IPS DF 4.7 (cell line): ENCODE measurements at regions not wholly inside any gene's neighbourhood (a gene's known extent, or its start where the extent isn't known, plus 50 kb on each side); places are given as distances from the start of the nearest gene placed in this dataset.
"Not testable (repeated sequence)": the region's sequence is repeated elsewhere in the genome, so short reads cannot be mapped to it uniquely, and the experiment has no call there.

Experiments used
- DNase-seq: peaks from one replicate; pipeline ENCODE4 v3.0.0-alpha.2; 2013; ENCODE audit warnings: low spot score; ENCODE audit errors: extremely low read depth

DNA sequence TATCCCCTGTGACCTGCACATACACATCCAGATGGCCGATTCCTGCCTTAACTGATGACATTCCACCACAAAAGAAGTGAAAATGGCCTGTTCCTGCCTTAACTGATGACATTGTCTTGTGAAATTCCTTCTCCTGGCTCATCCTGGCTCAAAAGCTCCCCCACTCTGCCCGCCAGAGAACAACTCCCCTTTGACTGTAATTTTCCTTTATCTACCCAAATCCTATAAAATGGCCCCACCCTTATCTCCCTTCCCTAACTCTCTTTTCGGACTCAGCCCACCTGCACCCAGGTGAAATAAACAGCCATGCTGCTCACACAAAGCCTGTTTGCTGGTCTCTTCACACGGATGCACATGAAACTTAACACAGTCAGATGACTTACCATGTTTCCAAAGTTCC lies 403.8 kb downstream of the TBC1D32 start:
- DNase-seq: not testable (repeated sequence)

DNA sequence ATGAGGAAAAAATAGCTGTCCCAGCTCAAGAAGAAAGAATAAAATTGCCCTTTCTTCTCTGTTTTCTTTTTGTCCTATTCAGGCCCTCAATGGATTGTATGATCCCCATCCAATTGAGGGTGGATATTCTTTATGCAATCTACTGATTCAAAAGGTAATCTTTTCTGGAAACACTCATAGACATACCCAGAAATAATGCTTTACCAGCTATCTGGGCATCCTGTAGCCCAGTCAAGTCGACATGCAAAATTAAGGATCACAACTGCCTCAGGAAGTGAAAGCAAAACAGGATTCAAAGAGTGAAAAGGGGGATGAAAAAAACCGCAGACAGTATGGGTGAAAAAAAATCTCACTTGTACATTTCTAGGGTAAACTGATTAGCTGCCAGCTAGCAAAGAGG lies 410.1 kb downstream of the TBC1D32 start:
- DNase-seq: no peak

DNA sequence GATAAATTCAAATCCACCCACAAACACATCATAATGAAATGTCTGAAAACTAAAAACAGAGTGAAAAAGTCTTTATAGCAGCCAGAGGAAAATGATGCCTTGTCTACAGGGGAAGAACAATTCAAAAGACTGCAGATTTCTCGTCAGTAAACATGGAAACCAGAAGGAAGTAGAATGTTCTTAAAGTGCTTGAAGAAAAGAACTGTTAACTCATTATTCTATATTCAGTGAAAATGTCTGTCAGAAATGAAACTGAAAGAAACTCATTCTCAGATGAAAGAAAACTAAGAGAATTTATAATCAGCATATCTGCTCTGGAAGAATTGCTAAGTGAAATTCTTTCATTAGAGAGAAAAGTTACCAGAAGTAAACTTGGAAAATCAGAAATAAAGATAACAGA lies 416.1 kb downstream of the TBC1D32 start:
- DNase-seq: no peak

DNA sequence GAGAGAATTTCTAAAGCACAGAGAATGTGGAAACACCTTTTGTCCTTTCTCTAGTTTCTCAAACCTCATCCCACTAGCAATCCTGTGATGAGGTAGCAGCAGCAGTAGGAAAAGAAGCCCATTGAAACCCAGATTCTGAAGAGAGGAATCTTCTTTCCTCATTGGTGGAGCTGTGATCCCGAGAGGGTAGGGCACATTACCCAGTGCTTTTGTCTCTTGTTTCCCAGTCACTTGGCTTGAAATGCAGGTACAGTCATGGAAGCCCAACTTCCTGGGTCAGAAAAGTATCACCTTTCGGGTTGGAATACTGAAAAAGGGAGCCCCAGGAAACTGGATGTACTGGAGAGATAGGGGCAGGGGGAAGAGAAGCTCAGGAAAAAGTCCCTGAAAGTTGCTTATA lies 417.4 kb downstream of the TBC1D32 start:
- DNase-seq: no peak

DNA sequence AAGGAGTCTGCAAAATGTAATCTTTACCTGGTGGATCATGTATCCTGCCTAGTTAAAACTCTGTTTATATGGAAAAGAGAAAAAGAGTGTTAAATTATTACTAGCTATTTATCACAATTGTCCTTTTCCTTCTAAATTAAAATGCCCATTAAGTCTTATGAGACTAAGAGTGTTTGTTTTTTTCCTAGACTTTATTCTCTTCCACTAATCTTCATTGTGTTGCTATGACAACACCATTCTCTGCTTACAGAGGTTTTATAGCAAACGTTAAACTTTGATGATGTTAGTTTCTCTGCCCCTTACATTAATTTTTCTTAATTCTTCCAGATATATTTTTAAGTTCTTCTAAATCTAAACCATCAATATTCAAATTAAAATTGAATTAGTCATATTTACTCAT lies 420.8 kb downstream of the TBC1D32 start:
- DNase-seq: no peak

DNA sequence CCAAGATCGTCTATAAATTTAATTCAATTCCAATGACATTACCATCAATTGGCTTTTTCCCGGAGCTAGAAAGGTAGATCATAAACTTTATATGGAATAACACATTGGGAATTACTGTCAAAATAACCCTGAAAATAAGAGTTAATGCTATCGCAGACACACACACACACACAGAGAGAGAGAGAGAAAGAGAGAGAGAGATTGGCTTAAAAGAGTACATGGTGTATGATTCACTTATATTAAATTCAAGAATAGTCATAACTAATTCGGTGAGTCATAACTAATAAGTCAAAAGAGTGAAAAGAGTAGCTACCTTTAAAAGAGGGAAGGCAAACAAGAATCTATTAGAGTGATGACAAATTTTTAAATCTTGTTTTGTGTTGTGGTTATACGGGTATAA lies 425.5 kb downstream of the TBC1D32 start:
- no peak for DNase-seq

DNA sequence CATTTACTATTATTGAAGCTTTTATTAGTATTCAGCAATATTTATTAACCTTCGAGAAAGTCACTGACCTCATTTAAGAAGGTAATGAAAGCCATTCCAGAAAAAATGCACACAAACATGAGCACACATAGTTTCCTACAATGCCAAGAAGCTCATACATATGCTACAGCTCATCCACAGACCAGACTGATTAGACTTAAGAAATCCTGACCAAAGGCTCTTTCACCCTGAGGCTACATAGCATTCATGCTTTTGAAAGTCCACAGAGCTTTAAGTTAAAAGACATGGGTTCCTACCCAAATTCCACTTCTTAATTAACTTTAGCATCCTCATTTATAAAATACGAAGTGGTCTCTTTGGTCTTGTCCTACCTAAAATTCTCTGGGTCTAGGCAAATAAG lies 430.4 kb downstream of the TBC1D32 start:
- no peak for DNase-seq

DNA sequence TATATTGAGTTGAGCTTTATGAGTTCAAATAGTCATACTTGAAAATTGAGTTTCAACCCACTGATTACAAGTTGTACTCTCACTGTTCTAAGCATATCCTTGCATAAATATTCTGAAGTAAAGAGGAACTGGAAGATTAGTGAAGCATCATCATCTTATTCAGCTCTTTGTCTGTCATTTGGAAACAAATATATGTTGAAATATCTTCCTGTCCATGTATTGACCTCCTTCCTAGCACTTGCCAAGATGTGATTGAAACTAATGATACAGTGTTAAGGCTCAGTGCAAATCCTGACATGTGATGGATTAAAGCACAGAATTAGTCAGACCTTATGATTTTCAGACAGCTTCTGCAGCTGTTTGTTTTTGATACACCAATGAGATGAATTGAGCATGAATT lies 434.3 kb downstream of the TBC1D32 start:
- DNase-seq: no peak

DNA sequence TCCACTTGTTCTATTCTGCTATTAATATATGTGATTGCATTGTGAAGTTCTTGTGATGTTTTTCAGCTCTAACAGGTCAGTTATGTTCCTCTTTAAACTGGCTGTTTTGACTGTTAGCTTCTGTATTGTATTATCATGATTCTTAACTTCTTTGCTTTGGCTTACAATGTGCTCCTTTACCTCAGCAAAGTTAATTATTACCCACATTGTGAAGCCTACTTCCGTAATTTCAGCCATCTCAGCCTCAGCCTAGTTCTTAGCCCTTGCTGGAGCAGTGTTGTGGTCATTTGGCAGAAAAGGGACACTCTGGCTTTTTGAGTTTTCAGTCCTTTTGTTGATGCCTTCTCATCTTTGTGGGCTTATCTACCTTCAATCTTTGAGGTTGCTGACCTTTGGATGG lies 440.2 kb downstream of the TBC1D32 start:
- DNase-seq: no peak

DNA sequence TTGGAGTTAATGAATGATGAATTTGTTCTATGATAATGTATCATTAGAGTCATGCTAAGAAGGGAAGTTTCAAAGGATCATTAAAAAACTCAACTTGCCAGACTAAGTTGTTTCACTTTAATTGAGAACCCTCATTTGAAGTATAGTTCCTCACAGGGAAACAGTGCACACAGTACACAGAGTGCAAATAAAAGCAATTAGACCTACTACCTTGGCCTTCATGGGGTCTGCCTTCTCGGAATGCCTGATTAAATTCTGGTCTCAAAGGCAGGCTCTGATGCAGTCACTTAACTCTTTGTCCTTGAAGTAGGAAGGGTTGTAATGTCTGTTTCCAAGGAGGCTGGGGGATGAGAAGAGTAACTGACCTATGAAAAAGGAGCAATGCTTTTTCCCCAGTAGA lies 457.3 kb downstream of the TBC1D32 start:
- no peak for DNase-seq

DNA sequence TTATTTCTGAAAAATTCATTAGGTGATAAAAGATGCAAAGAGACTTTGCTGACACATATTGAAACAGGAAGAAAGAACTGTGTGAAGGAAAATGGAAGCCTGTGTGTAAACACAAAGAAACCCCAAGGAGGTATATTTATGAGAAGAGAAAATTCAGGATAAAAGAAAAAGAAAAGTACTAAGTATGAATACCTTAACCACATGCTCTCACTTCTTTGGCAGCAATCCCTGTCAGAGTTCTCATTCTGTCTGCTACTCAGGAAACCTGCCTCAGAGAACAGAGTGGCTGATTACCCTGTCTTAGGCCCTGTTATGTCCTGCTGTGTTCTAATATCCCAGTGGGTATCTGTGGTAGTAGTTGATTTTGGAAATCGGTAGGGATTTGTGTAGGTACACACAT lies 457.9 kb downstream of the TBC1D32 start:
- no peak for DNase-seq

DNA sequence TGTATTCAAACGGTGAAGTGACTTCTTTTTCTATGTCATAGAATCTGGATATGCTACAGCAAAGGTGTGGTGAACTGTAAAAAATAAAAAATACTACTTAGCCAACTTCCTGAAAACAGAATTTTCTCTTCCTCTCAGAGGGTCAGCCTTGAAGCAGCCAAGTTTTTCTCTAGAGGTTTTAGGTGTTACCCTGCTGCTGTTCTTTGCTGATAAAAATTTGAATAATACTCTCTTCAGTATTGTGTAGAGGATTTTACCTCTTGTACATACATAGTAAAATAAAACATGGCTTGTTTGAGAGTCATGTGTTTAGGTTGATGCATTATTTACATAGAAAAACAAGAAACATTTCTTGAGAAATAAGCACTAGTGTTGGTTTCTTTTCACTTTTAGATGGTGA lies 458.4 kb downstream of the TBC1D32 start:
- DNase-seq: no peak

DNA sequence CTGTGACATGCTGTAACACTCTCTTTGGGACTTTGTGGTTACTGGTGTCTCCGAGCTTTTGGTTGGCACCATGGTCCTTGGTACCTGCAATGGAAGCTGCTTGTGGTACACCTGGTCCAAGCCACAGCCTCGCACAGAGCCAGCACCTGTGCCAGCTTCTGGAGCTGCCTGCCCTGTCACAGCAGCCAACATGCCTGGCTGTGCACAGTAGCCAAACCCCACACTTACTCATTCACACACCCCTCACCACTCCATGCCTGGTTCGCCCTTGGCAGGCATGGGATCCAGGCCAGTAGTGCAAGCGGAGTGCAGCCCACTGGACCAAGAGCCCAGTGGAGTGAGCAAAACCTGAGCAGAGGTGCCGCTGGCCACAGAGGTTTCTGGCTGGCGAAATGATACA lies 459.9 kb downstream of the TBC1D32 start:
- DNase-seq: no peak

DNA sequence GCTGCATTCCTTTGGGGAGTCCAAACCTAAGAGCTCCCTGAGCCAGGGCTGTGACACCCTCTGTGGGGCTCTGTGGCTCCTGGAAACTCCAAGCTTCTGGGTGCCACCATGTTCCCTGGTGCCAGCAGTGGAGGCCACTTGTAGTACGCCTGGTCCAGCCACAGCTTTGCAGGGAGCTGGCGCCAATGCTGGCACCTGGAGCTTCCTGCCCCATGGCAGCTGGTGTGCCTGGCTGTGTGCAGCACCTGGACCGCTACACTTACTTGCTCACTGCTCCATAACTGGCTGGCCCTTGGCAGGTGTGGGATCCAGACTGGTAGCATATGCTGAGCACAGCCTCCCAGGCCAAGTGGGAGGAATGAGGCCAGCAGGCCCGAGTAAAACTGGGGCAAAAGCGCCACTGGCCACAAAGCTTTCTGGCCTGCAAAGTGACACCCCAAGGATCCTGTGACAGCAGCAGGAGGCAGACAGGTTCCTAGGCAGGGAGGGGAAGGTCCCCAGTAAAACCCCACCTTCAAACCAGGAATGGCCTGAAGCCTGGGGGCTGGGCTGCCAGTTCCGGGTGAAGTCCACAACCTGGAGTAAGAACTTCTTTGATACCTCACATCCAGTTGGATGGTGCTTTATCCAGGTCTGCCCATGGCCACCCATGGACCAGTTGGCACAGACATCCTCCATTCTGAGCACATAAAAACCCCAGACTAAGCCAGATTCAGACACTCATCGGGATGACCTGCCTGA lies 461.0 kb downstream of the TBC1D32 start:
- no peak for DNase-seq

DNA sequence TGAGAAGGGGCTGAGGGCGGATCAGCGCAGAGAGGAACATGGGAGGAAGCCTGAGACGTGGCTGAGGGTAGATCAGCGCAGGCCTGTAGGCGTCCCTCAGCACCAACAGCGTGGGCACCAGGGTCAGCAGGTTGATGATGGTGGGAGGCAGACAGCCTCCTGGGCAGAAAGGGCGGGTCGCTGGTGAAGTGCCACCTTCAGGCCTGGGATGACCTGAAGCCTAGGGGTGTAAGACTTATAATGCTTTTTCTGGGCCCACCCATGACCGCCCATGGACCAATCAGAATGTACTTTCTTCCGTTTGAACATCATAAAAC lies 462.1 kb downstream of the TBC1D32 start:
- DNase-seq: no peak

DNA sequence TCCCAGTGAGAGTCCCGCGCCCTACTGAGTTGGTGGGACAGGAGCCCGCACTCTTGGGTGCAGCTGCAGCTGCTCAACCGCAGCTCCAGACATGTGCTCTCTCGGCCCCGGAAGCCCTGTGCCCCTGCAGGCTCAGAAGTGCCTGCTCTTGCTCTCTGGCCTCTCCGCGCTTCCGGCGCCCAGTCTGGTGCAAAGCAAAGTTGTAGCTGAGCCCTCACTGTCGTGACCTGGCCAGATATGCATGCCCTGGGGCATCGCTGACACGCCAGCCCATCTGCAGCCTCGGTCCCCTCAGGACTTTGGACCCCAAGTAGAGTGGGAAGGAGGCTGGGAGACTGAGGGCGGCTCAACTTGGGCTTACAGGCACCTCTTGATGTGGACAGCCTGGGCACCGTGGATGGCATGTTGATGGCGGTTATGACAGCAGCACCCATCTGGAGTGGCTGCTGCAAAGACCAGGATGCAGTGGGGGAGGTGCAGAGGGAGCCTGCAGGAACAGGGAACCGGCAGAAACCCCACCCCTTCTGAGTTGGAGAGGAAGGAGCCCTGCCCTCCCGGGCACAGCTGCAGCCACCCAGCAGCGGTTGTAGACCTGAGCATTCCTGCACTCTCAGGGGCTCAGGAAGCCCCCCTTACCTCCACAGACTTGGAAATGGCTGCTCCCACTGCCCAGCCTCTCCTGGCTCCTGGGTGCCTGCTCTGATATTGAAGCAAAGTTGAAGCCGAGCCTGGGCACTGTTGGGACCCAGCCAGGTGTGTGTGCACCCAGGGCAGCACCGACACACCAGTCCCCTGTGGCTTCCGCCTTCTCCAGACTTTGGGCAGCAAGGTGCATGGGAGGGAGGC lies 462.6 kb downstream of the TBC1D32 start:
- DNase-seq: no peak

DNA sequence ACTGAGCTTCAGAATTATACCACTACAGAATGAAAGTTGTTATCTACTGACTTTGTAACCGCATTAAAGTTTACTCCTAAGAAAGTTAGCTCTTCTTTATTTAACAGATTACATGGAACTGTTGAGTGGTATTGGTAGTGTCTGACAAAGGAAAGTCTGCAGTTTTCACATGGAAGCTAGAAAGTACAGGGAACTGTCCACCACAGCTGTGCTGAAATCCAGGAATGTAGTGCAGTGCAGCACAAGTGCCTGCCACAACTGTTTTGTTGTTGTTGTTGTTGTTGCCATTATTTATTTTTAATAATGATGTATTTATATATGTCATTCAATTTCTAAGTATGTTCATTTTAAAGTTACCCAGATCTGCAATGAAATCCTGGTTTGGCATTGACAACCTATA lies 464.9 kb downstream of the TBC1D32 start:
- DNase-seq: no peak

DNA sequence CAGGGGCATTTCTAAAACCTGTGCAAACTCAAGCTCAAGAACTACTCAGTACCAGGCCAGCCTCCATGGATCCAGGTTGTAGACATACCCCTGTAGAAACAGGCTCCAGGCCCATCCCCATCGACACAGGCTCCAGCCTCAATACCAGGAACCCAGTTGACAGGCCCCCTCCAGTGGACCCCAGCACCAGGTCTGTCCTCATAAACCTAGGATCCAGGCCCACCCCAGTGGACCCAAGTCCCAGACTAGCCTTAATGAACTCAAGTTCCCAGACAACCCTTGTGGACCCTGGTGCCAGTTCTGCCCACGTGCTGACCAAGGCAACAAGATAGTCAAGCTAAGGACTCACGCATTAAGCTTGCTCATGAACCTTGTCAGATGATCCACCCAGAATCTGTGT lies 476.9 kb downstream of the TBC1D32 start:
- no peak for DNase-seq

DNA sequence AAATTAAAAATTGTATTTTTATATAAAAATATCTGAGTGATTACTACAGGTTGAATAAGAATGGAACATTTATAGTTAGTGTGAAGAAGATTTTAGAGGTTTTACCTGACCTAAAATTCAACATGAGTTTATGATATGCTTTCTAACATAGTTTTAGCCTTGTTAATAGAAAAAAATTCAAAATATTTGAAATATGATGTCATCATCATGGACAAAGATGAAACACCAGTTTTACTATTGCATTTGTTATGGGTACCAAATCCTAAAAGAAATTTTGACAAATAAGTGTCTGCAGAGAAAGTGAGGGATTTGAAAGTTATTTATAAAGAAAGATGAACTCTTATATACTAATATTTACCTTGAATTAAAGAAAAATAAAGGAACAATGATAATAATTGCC lies 479.7 kb downstream of the TBC1D32 start:
- DNase-seq: no peak

DNA sequence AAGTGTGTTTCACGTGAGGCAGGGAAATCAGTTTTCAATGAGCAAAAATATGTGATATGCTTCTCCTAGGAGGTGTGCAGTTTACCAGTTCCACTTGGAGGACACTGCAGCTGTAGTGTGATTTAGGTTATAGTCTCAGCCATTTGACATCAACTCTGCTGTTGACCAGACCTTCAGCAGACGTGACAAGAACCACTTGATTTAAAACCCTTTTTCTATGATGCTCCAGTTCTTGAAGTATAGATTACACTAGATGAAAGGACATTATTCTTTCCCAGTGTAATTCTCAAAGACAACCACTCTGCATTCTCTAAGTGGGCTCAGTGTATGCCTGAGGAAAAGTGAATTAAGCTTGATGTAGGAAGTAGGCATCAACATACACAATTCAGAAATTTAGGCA lies 480.8 kb downstream of the TBC1D32 start:
- no peak for DNase-seq

DNA sequence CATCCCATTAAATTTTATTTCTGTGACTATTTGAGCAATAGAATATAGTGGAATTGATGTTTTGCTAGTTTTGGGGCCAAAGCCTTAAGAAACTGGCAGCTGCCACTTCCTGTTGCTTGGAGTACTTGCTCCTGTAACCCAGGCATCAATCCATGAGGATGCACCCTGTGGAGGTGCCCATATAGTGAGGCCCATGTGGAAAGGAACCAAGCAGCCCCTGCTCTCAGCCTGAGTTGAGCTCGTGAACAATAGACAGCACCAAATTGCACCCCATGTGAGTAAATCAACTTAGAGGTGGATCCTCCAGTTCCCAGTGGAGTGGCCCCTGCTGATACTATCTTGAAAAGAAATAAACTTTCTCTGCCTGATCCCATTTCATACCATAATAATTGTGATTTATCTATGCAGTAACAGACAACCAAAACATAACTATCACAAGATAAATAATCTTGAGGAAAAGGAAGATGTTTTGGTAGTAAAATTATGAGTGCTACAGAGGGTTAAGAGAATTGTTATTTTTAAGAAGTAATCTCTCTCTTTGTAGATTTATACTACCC lies 481.9 kb downstream of the TBC1D32 start:
- DNase-seq: no peak

DNA sequence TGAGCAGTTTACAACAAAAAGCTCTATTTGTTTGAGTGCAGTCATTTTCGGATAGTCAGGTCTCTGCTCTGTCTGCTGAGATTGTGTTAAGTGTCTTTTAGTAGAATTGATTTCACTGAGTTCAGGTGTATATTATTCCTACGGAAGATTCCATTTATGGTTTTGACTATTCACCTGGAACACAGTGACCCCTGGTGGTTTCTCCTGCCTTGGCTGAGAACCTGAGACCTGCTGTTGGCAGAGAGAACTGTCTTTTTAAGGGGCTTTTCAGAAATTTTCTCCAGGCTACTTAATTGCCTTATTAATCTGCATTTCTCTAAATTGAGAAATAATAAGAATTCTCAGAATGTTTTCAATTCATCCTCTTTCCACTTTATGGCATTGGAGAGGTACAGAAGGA lies 508.0 kb downstream of the TBC1D32 start:
- no peak for DNase-seq

DNA sequence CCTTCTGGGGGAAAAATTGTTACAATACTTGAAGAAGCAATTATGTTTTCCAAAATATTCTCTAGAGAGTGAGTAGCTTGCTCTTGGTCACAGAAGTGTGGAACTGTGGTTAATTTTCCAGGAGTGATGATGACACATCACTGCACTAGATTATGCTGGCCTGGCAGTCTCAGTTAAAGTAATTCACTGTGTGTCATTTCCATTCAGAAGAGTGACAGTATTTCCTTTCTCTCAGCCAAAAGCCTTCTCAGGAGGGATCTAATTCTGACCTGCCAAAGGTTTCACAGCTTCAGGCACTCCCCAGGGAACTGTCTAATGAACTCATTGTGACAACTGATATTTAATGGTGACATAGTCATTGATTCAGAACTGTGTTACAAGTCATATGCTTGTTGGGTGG lies 517.5 kb downstream of the TBC1D32 start:
- DNase-seq: no peak
